DMS153 treated with DMSO at 0.1 percent for 48 hours (cell line): ENCODE measurements at regions not wholly inside any gene's neighbourhood (a gene's known extent, or its start where the extent isn't known, plus 50 kb on each side); places are given as distances from the start of the nearest gene placed in this dataset.
"Not testable (repeated sequence)": the region's sequence is repeated elsewhere in the genome, so short reads cannot be mapped to it uniquely, and the experiment has no call there.

Experiments
- DNase-seq: peaks from one replicate; lab custom pipeline; 2025; ENCODE audit not compliant: unreplicated experiment; lab: John Stamatoyannopoulos, UW

DNA sequence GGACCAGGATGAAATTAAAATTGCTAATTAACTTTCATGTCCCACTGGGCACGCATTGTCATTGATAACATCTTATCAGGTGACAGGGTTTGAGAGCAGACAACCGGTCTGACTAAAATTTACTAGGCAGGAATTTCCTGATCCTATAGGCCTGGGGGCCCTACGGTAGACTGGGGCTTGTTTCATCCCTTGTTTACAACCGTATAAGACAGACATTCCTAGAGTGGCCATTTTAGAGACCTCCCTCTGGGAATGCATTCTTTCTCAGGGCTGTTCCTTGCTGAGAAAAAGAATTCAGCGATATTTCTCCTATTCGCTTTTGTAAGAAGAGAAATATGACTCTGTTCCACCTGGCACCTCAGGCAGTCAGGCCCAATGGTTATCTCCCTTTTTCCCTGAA, 1737.8 kb upstream of the ACO1 start:
- DNase-seq = not testable (repeated sequence)

DNA sequence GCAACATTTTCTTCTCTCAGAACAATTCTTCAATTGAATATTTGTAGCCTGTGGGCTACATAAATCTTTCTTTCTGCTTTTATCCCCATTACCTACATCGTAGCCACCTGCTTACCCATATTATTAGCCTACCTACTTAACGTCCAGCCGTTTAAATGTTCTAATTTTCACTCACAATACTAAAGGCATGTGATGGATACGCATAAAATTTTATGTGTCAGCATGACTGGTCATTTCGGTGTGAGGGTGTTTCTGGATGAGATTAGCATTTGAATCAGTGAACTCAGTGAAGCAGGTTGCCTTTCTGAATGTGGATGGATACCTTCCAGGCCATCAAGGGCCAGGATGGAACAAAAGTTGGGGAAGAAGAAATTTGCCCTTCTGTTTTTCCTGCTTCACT, 1722.5 kb upstream of the ACO1 start:
- DNase-seq = no peak

DNA sequence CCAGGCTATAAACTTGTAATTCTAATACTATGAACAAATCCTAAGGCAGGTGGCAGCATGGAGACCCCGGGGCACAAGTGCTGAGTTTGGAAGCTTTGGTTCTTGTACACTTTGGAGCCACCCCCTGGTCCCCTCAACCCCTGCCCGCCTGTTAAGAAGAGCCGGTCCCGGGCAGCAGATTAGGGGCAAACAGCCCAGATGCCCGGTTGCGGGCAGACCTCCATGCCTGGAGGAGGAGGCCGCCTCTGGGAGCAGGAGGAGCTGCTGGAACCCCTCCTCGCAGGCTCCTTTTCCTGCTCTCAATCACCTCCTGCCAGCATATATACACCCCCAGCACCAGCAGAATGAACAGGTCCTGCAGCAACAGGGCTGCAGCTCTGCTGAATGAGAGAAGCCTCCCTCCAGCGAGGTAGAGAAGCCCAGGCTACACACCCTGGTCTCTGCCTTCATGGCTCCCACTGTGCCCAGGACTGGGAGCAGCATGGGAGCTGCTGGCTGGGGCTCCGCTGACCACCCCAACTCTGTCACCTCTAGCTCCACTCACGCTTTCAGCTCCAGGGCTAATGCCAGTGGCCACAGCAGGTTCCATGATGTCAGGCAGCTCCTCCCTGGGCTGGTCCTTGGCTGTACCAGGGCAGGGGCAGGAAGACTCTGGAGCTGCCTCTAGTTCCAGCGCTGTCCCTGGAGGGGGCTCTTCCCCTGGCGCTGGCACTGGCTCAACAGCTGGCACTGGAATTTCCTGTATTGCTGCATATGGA, 1713.5 kb upstream of the ACO1 start:
- no peak for DNase-seq

DNA sequence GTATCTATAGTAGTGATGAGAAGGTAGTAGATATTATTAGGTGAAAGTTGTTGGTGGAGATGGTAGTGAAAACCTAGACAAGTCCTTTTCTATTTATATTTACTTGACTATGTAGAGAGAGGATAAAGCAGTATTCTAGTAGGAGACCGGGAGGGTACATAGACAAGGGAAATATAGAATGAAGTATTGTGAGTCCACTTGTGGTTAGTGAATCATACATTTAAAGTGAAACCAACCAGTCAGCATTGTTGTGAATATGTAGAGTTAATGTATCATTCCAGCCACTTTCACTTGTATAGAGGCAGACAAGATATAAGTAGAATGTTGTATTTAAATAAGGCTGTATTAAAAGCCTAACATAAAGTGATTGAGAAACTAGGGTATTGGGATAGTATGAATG, 1711.3 kb upstream of the ACO1 start:
- no peak for DNase-seq

DNA sequence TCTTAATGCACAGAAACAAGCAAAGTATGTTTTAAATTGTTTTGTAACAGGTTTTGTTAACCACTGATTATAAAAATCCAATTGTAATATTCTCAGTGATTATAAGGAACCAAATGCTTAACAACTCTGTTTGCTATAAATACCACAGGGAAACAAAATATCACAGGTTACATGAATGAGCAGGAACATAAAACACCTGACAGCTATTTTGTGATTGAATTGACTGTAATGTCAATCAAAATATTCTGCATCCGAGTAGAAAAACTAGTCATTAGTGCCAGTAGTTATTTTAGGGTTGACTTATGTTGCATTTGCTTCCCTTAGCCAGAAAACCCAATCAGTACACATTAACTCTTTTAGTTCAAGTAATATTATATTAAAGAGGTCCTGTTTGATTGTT, 1707.8 kb upstream of the ACO1 start:
- DNase-seq = no peak

DNA sequence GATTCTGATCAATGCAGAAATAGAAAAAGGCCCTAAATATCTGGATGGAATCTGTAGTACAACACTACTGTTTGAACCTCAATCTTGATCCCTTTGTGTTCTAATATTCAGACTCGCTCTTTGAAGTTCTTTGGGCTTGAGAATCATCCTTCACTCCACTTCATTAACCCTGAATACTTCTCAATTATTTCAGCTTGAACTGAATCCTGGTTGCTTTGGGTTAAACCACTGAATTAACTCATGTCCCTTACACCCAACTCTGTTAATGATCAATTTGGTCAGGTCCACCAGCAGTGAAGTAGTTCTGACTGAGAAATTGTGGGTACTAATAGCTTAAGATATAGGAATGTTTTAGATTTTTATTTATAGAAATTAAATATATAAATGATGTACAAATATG, 1707.2 kb upstream of the ACO1 start:
- no peak for DNase-seq

DNA sequence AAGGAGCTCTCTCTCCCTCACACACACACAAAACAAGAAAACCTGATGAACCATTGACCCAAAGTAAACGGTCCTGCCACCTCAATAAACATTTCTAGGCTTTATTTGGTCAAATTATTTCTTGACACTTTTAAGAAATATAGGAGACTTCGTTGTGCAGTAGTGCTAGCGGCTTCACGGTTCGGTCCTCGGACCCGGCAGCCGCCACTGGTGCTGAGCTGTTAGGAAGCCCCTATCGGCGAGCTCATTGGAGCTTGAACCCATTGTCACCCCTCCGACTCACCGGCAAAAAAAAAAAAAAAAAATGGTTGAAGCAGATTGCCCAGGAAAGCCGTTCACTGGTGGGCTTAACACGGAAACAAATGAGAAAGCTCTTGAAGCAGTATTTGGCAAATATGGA, 1695.6 kb upstream of the ACO1 start:
- no peak for DNase-seq

DNA sequence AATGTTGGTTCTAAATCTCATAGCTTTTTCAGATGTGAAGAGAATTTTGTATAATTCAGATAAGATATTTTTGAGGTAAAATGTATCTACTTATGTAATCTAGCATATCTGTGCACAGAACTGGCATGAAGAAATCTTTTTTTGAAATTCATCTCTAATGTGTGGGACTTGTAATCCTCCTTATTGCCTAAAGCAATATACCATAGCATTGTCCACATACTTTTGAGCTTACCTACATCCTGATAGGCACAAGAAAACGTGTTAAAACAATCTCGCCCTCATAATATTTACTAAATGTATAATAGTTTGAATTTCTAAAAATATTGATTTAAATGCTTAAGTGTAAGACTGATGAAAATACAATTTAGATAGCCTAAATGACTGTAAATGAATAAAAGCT, 1686.5 kb upstream of the ACO1 start:
- DNase-seq = no peak

DNA sequence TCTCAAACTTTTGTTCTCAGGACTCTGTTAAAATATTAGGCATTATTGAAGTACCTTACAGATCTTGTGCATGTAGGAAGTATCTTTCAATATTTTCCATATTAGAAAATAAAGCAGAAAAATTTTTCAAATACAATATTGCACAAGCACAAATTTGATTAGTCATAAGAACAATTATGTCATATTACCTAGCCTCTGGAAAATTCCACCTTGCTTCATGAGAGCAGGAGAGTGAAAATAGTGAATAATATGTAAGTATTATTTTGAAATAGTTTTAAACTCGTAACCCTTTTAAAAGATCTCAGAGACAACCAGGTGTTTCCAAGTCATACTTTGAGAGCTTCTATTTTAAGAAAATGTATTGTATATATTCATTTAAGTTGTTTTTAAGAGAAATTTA, 1672.9 kb upstream of the ACO1 start:
- DNase-seq = no peak

DNA sequence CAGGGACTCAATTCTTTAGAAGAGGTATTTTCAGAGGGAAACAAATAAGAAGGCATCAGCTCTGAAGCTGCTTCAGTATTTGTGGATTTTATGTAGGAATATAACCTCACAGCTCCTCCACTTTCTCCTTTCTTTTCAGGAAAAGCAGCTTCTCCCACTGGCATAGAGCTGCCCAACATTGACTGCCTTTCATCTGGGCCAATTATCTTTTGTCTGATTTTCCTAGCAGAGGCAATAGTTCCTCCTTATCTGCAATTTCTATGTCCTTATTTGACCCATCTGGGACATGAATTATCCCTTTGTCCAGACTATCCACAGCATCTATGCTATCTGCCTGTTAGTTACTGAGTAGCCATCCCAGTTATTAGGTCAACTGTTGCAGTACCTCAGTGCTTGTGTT, 1671.2 kb upstream of the ACO1 start:
- DNase-seq = no peak

DNA sequence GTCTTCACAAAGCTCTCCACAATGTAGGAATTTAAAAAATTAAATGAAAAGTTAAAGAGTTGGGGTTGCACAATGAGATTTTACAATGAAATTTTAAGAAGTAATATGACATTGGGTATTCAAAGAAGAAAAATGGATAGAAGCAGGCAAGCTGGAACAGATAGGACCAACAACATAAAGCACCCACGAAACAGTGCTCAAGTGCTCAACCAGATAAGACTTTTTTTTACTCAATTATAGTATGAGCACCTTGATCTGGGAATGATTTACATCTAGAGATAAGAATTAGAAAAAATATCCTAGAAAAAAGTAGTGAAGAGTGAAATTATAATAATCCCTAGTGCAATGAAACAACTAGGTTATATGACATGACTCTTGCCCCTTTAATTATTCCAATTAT, 1670.1 kb upstream of the ACO1 start:
- no peak for DNase-seq

DNA sequence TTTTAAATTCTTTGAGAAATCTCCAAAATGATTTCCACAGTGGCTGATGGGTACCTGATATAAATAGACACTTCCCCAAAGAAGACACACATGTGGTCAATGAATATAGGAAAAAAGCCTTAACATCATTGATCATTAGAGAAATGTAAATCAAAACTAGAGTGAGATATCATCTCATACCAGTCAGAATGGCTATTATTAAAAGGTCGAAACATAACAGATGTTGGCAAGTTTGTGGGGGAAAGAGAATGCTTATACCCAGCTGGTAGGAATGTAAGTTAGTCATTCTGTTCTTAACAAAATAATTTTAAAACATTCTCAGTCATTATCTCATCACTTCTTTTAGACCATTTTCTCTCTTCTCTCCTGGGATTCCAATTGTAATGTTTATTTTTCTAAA, 1666.0 kb upstream of the ACO1 start:
- DNase-seq = no peak

DNA sequence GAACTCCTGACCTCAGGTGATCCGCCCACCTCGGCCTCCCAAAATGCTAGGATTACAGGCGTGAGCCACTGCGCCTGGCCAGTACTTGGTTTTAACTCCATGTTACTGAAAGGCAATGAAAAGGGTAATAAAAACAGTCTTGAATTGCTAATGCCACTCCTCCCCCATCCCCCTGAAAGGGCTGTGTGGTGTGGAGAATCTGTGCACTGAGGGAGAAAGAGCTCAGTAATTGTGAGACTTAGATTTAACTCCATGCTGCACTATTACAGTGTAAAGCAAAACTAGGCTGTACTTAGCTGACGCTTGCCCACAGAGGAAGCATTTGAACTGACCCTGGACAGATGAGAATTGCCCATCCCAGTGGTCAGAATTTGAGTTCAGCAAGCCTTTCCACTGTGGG, 1662.4 kb upstream of the ACO1 start:
- no peak for DNase-seq

DNA sequence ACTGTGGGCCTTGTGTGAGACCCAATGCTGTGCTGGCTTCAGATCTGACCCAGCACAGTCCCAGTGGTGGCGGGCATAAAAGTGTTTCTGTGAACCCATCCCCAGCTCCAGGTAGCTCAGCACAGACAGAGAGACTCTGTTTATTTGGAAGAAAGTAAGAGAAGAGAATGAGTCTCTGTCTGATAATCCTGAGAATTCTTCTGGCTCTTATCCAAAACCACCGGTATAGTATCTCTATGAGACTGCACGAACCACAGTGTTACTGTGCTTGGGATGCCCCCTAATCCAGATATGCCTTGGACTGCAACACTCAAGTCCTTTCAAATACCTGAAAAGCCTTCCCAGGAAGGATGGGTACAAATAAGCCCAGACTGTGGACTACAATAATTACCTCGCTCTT, 1660.8 kb upstream of the ACO1 start:
- DNase-seq = no peak

DNA sequence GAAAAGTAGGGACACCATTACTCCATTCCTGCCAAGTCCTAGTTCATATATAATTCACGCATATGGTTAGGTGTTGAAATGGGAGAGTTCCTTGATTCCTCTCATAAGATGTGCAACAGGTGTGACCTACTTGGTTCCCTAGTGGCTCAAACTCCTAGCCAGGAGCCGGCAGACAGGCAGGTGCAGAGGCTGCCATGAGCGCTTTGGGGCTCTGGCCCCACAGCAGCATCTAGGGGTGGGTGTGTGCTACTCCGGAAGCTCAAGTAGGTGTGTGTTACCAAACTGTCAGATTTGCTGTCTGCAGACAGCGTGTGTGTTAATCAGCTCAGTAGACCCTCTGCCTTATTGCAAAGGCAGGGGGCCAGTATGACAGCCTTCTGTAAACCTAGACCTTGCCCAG, 1652.4 kb upstream of the ACO1 start:
- DNase-seq = no peak

DNA sequence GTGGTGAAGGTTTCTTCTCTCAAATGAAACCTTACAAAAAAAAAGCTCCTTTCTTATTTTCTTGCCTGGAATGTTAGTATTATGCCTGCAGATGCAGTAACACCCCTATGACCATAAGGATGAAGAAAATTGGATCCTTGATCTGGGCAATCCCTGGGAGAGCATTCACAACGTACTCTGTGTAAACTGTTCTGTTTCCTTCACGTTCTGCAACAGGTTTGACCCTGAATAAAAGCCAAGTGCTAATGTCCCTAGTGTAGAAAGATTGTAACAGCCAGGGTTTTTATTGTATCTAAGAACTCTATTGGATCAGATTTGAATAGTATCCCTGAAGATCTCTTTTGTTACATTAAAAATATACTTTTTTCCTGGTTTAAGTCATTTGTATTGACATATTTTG, 1639.6 kb upstream of the ACO1 start:
- no peak for DNase-seq

DNA sequence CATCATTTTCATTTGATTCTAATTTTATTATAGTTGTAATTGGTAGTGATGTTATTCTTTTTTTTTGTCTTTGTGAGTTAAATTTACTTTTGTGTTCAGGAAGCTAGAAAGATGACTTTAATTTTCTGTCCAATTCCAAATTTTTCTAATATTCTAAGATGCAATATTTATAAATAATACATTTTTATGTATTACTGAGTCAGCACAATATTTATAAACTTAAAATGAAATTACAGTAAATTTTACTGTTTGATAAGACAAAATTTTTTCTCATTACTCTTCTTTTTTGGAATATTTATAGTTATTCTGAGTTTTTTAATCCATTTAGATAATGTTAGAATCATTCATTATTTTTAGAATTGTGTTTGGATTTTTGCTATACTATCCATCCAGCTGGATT, 1637.9 kb upstream of the ACO1 start:
- DNase-seq = no peak

DNA sequence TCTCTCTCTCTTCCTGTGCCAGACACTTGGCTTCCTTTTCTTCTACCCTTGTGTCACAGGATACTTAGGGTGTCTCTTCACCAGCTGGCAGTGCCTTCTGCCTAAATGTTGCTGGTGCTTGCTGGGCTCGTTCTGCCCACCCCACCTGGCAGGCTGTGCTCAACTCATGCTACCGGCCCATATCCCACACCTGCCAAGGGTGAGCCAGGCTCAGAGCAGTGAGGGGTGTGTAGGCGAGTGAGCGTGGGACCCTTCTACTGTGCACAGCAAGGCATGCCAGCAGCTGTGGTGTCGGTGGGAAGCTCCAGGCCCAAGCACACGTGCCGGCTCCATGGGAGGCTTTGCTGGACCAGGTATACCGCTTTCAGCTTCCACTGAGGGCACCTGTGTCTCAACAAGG, 1626.7 kb upstream of the ACO1 start:
- DNase-seq = no peak

DNA sequence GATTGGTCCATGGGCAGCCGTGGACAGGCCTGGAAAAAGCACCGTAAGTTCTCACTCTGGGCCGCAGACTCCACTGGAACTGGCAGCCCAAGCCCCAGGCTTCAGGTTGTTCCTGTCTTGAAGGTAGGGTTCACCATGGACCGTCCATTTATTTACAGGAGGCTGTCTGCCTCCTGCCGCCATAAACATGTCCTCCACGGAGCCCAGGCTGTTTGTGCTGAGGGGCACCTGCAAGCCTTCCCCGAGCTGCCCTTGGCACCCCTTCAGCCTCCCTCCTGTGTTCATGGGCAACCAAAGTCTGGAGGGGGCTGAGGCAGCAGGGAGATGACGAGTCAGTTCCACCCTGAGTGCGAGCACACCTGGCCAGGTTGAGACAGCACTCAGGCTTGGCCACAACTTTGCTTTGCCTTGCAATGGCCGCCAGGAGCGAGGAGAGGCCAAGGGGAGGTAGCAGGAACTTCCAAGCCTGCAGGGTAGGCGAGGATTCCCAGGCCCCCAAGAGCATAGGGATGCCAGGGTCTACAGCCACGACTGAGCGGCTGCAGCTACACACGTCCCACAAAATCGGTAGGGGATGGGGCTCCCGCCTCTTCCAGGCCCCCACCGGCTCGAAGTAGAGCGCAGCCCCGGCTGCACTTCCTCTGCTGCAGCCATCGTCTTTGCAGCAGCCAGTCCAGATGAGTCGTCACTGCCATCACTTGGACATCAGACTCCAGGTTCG, 1625.6 kb upstream of the ACO1 start:
- no peak for DNase-seq

DNA sequence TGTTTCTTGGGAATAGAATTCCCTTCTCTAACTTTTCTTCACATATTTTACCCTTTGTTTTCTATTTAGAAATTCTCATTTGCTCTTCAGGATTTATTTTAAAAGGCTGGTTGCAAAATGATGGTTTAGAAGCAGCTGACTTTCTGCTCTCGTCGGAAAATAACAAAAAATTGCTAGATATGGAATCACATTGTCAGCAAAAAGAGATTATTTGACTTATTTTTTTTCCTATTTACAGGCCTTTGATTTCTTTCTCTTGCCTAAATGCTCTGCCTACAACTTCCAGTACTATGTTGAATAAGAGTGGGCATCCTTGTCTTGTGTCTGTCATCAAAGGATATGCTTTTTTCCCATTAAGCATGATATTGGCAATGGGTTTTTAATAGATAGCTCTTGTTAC, 1619.1 kb upstream of the ACO1 start:
- DNase-seq = no peak

DNA sequence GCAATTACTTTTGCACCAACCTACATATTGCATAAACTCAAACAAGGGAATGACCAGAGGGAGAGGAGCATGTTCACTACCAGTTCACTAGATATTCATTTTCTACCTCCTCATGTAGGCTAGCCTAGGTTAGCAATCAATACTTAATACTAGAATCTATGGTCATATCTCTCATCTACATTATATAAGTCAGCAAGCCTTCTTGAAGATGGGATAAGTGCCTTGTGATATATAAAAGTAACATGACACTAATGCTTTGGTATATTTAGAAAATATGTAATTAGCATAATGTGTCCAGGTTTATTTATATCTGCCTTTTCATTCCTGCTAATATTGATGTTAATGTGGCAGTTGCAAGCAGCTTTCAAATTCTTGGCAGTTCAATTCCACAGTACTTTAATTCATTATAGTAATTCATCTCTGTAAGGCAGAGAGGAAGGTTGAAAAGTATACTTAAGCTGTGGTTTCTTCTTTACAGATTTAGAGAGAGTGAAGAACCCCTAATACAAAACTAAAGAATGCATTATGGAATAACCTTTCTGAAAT, 1613.2 kb upstream of the ACO1 start:
- DNase-seq = no peak

DNA sequence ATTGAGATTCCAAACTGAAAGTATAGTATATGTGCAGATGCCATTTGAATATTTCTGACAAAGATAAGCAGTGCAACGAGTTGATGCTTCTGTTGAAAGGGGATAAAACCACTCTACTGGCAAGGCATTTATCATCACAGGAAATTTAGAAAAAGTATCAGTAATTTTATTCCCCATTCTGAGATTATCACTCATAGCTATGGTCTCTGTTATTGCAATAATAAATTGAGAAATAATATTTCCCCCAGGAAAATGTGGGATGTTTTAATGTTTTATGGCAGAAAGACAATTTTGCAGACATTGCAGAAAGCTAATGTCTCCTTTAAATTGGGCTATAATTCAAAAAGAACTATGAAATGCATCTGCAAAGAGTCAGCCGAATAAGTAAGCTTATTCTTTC, 1612.7 kb upstream of the ACO1 start:
- no peak for DNase-seq

DNA sequence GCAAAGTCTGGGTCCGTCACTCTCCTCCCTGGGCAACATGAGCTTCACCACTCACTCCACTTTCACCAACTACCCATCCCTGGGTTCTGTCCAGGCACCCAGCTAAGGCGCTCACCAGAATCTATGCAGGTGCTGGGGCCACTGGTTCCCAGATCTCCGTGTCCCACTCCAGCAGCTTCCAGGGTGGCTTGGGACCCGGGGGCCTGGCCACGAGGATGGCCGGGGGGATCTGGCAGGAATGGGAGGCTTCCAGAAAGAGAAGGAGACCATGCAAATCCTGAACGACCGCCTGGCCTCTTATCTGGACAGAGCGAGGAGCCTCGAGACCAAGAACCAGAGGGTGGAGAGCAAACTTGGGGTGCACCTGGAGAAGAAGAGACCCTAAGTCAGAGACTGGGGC, 1611.0 kb upstream of the ACO1 start:
- DNase-seq = no peak
